CD4-positive, alpha-beta T cell treated with Interleukin-4 for 1 hour (primary cell): ENCODE measurements at regions not wholly inside any gene's neighbourhood (a gene's known extent, or its start where the extent isn't known, plus 50 kb on each side); places are given as distances from the start of the nearest gene placed in this dataset.
A peak's percentile ranks its signal among the peaks of the same experiment; 100 is the strongest.

ENCODE experiments used
- DNase-seq, 2 donors: peaks; one replicate each; pipeline ENCODE4 v3.0.0-alpha.2; 2020 to 2022

DNA sequence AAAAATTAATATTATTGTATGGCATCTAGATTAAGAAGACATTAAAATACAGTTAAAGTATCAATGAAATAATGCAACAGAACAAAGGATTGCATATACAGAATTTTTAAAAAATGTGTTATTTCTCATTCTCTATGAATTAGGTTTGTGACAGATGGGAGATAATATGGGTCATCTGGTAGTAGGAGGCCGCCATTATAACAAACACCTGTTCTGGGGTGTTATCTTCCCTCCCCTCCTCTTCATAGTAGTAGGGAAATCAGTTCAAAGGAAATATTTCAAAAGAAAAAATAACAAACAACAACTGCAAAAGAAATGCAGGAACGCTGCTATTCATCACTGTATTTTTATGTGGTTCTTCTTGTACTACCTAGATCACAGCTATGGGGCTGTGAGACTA is 187.0 kb upstream of the ATP2B1 start:
- DNase-seq, result no peak

DNA sequence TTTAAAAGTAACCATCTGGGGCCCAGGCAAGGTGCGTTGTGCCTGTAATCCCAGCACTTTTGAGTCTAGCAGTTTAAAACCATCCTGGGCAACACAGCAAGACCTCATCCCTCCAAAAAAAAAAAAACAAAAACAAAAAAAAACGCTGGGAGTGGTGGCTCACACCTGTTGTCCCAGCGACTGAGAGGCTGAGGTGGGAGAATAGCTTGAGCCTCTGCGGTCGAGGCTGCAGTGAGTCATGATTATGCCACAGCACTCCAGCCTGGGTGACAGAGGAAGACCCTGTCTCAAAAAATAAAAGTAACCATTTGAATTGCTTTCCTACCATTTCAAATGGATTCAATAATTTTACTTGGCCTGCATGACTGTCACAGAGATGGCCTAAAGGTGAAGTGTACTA is 186.5 kb upstream of the ATP2B1 start:
- no peak for DNase-seq

DNA sequence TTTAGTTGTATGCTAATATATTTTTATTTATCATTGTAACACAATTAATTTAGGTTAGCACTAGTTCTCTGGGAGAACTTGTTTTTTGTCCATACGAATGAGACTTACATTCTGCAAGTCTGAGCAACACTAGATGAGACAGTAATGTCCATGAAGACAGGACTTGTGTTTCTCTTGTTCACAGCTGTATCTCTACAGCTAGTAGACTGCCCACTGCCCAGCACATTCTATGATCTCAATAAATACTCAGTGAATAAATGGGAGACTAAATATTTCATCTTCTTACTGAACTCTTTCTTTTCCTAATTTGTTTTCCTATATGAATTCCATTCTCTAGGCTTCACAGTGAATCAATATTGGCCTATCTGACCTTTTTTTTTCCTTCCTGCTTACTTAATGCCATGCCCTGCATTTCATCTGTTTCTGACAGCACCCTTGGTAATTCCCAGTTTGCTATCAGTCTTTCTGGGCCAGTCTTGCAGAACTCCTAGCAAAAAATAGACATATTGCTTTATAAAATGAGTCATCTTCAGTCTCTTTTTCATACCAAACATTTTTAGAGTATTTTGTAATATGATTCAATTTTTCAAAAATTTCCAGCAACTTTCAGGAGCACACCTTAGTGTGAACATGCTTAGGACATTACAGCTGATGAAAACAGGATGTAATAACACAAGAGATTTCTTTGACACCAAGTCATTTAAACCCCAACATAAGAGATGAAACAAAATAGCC is 185.5 kb upstream of the ATP2B1 start:
- no peak for DNase-seq

DNA sequence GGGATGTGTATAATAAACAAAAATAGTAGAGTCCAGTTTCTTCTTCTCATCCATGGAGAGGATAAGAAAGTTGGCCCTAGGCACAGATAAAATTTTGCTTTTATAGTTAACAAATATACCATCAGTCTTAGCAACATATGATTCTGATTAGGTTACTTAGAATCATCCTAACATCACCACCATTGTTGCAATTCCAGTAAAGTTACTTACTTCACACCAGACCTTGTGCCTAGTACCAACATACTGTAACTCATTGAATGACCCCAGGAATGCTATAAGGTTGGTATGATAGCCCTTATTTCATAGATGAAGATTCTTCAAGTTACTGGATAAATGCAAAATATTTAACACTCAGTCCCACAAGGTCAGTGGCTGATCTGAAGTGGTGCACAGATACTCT is 183.8 kb upstream of the ATP2B1 start:
- DNase-seq, result no peak

GRCh38 chr12:89891933-89892332 is 183.3 kb upstream of the ATP2B1 start:
- DNase-seq, result no peak

GRCh38 chr12:89890161-89890560 is 181.5 kb upstream of the ATP2B1 start:
- DNase-seq, result no peak

- no peak for DNase-seq
Observed at GRCh38 chr12:89889062-89889461, 180.4 kb upstream of the ATP2B1 start.

DNA sequence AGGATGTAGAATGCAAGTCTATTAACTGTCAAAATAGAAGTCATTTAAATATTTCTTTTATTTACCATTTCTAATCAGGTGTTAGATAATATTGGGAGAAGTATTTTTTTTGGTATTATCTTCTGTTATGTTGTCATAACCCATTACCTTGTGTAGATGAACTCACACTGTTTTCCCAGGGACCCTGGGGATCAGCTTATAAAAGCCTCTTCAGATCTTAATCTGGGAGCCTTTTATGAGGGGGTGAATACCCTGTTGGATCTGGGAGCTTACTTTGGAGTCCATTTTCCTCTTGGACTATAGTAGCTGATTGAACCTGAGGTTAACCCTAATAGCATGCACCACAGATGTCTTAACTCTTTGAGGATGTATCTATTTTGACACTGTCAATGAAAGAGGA is 176.3 kb upstream of the ATP2B1 start:
- DNase-seq, result no peak

GRCh38 chr12:89884416-89884898 is 175.8 kb upstream of the ATP2B1 start:
- no peak for DNase-seq

DNA sequence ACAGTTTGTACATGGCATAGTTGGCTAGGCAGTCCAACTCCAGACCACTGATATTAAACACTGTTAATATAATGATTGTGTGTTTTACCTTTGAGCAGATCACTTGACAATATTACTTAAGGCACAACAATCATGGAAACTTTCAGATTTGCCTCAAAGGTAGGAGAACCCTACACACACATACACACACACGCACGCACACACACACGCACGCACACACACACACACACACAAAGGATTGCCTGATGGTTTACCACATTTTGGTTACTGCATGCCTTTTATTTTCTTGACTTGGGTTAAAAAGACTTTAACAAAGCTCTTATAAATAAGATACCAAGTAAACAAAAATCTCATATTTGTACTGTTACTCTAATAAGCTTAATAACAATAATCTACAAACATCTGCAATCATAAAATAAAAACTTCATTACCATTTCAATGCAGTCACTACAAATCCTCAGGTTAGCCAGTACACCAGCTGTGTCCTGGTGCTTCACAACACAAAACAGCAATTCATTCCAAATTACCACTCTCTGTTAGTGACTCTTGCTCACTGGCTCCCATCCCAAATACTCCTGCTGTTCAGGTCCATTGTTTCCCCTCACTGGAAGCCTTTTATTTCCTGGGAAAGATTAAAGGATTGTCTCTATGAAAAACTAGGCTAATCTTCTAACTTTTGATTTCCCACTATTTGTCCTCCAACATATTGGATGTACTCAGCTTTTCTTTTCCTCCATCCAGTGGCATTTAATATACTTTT is 175.2 kb upstream of the ATP2B1 start:
- DNase-seq, result no peak

GRCh38 chr12:89882792-89883191 is 174.2 kb upstream of the ATP2B1 start:
- no peak for DNase-seq

GRCh38 chr12:89882050-89882449 is 173.4 kb upstream of the ATP2B1 start:
- DNase-seq, result peak; percentile 29 to 41

GRCh38 chr12:89880690-89881350 is 172.2 kb upstream of the ATP2B1 start:
- peak; percentile 79 to 84 for DNase-seq

DNA sequence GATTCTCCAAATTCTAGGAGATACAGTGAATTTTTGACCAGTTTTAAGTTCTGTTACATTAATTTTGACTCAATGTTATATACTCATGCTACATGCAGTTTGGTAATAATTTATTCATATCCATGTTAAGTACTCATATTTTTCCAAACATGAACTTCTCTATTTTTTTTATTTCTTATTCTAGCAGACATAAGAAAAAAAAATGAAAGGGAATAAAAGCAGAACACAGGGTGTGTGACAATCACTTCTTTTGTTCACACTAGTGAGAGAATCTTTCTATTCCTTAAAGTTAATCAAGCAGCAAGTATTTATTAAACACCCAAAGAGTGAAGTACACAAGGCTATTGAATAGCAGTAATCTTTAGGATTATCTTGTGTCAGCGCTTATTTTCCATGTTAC is 171.1 kb upstream of the ATP2B1 start:
- DNase-seq, result no peak

DNA sequence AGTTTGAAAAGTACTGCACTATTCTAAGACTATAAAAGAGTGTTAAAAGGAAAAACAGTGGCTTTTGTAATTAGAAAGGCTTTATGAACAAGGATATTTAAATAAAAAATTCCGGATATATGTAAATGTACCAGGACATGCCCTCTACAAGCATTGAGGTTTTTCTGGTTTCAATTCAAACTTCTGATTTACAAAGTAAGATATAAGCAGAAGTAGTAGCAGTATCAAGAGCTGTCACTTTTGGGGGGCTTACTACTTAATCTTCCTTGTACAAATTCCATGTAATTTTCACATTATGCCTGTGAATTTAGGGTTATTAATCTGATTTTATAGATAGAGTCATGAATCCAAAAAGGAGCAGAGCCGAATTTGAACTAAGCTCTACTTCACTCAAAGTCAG is 170.3 kb upstream of the ATP2B1 start:
- no peak for DNase-seq

- no peak for DNase-seq
Observed at GRCh38 chr12:89878327-89878726, 169.7 kb upstream of the ATP2B1 start.

GRCh38 chr12:89877671-89878070 is 169.0 kb upstream of the ATP2B1 start:
- DNase-seq, result no peak

DNA sequence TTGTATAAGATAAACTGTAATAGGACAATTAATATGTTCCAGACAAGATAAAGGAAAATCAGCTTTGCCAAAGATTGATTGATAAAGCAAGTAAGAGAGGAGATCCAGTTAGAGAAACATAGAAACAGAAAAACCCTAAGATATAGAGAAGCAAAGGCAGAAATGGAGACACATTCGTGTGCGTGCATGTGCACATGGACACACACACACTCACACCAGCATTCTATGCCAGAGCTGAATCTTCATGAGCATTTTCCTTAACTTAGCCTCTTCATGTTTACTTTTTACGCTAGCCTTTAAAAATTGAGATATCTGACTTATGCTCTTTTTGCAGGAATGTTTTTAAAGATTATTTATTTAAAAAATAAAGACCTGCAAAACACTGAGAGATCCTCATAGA is 168.5 kb upstream of the ATP2B1 start:
- no peak for DNase-seq

DNA sequence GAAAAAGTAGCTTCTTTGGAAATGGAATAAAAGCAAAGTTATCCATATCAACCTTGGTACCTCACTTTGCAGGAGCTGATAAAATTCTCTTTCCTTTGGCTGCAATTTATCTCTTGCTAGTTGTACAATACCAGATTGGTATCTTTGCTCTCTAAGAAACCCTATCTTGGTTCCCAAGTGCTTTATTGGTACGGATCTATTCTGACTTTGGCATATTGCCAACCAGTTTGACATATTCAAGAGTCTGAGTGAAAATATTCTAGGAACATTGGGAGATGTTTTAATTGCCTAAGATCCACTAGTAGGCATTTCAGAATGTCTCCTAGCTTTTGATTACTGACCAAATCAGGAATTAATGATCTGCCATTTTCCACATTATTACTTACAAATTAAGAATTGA is 167.2 kb upstream of the ATP2B1 start:
- no peak for DNase-seq

DNA sequence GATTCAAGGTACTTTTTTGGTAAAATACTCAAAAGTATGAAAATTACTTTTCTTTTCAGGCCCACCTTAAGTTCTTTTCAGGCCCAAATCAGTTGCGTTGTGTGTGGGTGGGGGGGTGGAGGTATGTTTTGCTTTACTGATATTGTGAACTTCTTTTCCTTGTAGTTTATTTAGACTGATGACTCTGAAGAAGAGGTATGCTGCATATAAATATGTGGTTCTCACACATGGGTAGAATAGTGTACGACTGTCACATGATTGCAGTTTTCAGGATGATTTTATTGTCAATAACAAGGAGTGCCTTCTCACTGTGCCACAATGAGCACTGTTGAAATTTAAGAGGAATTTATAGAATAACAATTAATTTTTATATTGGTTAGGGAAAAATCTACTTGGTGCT is 166.6 kb upstream of the ATP2B1 start:
- DNase-seq, result no peak

DNA sequence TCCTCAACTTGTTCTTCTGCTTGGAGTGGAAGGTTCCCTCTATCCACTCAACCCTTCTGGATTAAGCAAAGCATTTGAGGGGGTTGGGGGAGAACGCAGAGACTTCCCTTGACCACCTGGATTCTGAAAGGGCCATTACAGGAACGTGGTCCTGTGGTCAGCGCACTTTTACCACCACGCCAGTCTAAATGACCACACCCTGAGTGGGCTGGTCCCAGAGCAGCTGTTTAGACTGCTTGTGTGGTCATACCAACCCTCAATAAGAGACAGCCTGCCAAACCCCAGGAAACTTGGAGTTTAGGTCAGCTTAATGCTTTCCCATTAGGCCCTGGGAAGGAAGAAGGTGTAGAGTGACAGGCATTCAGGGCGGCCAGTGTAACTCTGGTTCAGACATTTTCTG is 165.5 kb upstream of the ATP2B1 start:
- DNase-seq, result no peak

DNA sequence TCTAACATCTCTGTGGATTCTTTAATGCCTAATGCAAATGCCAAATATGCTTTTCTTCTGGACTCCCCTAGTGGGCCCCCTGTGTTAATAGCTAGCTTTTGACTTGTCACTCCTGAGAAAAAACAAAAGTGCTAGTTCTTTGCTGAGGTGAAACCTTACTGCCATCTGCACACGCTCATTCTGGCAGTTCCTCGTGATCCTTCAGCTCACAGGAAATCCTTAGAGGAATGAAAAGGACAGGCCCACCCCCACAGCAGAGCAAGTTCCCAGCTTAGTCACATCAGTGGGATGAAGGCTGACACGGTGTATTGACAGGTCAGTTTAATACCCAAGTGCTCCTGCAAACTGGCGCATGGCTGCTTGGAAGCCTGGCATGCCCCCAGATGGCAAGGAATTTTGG is 165.1 kb upstream of the ATP2B1 start:
- no peak for DNase-seq

DNA sequence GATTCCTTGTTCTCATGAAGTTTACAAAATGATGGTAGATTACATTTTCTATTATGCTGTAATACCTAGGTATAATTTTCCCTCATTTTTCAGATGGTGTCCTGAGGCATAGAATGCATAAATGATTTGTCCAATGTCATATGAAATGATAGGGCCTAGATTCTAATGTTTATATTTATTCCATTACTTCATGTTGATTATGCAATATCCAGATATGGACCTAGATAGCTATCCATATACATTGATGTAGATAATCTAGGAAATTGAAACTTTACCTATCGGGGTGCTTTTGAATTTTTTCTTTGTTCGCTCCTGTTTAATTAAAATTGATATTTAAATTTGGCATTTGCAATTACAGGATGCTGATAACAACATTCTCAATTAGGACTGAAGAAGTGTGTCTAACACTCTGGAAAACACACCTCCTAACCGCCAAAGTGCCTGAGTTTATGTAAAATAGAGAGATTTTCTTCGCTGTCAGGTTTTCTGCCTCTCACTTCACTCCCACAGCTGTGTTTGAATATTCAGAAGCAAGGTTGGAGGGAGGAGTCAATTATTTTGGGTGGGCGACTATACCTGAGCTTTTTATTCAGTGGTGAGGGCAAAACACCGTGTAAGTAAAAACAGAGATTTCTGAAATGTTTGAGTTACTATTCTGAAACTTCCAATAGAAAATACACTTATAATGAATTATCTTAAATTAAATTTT is 164.4 kb upstream of the ATP2B1 start:
- DNase-seq, result no peak
